Iris pigment epithelial cell (primary cell): ENCODE measurements at regions not wholly inside any gene's neighbourhood (a gene's known extent, or its start where the extent isn't known, plus 50 kb on each side); places are given as distances from the start of the nearest gene placed in this dataset.
"Not testable (repeated sequence)": the region's sequence is repeated elsewhere in the genome, so short reads cannot be mapped to it uniquely, and the experiment has no call there.

ENCODE experiments used
- DNase-seq: peaks from one replicate; pipeline ENCODE4 v3.0.0-alpha.2; 2011; ENCODE audit warnings: low read depth

DNA sequence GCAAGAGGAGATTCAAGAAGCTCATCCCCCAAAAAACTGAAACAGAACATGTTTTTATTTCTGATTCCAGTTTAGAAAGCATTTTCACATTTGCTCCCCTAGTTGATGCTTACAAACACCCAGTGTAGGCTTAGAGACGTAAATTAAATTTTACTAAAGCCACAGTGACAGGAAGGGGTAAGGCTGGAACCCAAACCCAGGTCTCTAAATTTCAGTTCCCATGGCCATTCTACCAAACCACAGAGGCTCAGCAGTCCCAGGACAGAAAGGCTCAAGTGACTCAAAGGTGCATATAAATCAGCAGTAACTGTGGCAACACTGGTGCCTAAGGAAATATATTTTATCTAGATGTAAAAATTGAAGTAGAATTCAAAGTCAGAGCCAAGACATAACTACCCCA, 128.7 kb downstream of the CEP120 start:
- DNase-seq = no peak

DNA sequence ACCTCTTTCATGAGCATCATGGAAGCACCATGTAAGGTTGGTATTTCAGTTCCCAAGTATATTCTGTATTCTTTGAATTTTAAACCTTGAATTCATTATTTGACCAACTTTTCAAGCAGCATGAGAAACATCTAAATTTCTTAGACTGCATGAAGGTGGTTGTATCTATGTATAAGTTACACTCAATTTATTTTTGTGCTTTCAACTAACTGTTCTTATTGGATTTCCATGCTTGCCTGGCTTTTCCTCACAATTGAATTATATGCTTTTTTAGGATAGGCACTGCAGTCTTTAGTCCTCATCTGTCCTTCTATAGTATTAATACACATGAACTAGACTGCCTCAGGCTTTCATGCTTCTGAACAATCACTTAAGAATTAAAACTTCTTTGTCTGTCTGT, 134.0 kb downstream of the CEP120 start:
- DNase-seq = no peak

DNA sequence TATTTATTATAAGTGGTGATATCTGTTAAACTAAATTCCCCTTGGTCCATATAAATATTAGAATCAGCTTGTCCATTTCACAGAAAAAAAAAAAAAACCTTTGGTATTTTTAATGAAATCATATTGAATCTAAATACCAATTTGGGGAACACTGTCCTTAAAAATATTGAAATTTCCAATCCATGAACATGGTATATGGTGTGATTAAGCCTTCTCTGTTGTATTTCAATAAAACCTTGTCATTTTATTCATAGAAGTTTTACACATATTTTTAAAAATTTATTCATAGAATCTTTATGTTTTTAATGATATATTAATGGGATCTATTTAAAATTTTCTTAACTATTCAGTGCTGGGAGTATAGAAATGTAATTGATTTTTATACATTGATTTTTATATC, 135.3 kb downstream of the CEP120 start:
- no peak for DNase-seq

DNA sequence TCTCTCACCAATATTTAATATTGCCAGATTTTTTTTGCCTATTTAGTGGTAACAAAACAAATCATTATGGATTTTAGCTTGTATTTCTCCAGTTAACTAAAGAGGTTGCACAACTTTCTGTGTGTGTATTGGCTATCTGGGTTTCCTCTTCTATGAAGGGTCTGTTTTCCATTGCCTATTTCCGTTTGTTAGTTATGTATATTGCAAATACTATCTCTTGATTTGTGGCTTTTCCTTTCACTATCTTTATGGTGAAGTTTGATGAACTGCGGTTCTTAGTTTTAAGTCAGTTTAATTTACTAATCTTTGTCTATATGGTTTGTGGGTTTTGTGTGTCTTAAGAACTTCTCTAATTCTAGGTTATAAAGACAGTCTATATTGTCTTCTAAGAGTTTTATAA, 136.3 kb downstream of the CEP120 start:
- no peak for DNase-seq

DNA sequence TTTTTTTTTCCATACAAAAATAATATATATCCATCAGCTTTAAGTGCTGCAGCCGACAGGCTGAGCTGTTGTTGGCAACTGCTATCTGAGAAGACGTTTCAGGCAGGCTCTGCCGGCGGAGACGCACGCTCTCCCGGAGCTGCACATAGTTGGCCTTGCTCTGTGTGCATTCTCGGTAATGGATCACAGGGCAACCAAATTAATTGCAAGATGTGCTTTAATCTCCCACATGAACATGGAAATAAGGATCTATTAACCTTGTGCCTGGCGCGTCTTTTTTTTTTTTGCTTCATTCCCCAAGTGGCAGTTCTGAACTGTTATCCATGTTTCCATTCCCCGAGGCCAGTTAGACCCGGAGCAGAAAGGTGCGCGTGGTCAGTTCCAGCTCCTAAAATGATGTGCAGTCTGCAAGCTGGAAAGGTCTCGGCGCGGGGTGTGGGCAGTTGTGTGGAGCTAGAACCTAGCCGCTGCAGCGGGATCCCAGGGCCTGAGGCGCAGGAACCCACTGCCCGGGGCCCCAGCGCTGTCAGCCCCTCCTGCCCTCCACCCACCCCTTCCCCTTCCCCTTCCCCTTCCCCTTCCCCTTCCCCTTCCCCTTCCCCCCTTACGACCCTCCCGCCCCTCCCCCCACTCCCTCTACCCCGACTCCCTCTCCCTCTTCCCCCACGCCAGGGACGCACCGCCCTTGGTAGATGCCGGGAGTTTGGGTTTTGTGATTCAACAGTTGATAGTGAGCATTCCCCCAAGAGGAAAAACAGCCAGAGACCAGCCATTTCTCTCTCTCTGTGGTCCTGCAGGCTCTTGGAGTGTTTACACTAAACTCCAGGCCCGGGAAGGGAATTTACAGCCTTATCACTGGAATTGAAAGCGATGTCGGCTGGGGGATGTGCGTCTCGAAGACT, 137.8 kb downstream of the CEP120 start:
- DNase-seq = peak; percentile 44

DNA sequence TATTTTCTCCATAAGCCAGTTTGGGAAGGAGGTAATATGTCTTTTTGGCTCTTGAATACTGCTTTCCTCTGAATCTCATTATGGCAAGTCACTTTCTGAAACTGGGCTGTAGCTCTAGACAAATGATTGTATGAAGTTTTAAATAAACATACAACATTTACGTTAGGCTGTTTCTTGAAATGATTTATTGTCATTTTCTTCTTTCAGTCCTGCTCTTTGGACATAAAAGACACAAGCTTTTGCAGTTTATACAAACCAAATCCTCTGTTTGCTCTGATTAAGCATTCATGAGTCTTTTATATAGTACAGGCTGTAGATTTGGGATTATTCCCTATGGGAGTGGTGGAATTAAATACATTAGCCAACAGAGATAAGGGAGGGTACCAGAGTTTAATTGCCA, 139.7 kb downstream of the CEP120 start:
- no peak for DNase-seq

DNA sequence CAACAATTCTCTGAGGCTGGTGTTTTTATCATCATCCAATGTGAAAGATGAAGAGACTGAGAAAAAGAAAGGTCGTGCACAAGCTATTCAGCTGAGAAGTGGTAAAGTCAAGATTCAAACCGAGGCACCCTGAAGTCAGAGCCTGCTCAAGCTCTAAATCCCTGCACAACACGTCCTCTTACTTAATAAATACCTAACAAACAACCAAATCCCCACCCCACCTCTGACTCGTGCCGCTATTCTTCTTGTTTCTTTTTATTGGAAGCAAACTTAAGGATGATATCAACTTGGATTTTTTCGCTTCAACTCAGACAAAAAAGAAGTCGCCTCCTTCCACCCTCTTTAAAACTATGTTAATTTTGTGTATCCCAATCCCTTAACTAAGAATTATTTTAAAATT, 140.2 kb downstream of the CEP120 start:
- peak; percentile 5 for DNase-seq

DNA sequence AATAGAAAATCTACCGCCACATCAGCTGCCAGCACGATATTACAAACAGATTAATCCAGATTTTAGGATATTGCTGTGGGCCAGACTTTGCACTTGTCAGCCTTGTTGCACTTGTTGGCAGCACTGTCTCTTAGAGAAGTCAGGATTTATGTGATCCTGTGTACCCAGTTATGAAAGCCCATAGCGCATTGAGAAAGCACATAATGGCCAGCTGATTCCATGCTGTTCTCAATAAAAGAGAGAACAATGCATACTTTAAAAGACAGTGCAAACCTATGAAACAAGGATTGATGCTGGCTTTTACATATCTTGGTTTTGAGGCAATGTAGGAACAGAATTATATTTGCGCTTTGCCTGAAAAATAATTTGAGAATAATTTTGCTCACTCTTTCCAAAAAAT, 140.8 kb downstream of the CEP120 start:
- no peak for DNase-seq

DNA sequence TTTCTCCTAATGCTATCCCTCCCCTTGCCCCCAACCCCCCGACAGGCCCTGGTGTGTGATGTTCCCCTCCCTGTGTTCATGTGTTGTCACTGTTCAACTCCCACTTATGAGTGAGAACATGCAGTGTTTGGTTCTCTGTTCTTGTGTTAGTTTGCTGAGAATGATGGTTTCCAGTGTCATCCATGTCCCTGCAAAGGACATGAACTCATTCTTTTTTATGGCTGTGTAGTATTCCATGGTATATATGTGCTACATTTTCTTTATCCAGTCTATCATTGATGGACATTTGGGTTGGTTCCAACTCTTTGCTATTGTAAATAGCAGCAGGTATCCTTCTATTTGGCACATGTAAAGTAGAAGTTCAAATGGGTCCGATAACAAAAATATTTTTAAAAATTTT, 142.3 kb downstream of the CEP120 start:
- not testable (repeated sequence) for DNase-seq

DNA sequence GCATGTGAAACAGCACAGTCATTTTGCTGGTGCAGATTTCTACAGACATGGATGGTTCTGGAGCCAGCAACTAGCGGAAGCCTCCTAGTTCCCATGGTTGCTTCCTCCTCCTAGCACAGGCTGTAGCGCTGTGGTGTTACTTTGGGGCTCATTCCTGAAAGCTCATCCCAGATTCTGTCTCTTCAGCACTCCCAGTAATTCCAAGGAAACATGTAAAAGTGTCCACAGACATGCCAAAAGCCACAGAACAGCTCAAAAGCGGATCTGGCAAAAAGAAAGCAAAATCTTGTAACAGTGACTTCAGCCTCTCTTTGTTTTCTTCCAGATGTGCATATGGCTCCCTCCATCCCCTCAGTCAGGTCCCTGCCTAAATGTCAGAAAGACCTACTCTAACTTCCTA, 144.1 kb downstream of the CEP120 start:
- DNase-seq = no peak

DNA sequence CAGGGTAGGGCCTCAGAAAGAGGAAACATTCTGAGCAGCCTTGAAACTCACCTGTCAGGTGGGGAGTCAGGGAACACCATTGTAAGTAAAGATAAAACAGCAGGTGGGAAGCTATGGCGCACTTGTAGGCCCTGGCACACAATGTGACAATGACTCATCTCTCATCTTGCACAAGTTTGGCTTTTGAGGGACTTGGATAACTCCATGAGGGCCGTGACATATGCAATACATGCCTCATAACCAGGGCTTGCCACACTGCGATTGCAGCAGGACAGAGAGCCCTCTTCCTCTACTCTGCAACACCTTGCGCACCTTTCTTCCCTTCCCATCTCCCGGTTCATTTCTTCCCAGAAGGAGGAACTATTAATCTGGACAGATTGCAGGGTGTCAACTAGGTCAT, 144.9 kb downstream of the CEP120 start:
- DNase-seq = no peak

DNA sequence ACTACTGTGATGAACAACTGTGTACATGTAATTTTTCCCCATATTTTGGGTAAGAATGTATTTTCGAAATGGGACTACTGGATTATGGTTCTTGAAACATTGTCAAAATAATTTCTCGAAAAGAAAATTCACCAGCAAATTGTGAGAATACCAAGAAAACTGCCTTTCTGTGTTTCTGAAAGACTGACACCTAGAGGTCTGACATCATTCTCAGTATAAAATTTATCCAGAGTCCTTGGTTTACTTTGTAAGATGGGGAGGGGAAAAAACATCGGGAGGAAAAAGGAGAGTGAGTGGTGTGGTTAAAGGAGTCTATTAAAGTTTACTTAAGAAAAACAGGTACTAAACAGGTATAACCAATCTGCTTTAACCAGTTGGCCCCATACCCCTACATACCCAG, 149.2 kb downstream of the CEP120 start:
- DNase-seq = peak; percentile 6

DNA sequence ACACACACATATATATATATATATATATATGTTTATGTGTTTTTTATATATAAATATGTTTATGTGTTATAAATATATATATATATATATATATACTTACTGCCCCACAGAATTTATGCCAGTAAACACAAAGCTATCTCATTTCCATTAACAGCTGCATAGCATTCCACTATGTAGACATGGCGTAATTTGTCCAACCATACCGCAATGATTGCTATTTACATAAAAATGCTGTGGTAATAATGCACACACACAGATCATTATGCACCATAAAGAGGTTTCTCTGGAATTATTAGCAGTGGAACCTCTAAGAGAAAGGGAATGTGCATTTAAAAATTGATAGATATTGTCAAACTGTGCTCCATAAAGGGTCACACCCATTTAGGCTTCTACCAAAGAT, 150.1 kb downstream of the CEP120 start:
- no peak for DNase-seq

DNA sequence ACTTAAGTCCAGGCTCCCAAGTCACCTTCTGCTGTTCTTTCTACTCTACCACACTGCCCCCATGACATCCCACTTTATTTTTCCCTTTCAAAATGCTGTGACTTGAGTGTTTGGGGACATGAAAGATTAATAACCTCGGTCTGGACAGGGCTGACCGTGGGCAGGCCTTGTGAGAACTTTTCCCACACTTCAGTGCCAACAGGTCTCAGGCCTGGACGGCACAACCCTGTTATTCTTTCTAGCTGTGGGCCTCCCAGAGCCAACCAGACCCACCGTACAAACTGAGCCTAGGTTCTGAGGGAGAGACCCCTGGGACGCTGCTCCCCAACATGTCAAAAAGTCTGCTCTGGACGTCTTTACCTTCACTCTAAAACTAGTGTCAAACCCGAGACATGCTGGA, 153.4 kb downstream of the CEP120 start:
- no peak for DNase-seq

DNA sequence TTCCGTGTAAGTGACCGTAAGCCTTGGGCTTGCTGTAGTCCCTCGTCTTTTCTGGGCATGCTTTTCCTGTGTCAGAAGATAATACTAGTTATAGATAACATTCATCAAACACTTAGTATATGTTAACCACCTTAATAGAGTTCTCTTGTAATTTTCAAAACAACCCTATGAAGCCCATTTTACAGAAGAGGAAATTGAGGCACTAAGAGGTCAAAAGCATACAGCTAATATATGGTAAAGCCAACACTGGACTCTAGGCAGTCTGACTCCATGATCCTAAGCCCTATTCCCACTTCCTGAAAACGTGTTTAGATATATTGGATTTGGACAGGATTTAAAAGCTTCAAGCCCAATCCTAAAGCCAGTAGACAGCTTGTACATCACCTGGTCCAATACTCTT, 153.8 kb downstream of the CEP120 start:
- DNase-seq = no peak

DNA sequence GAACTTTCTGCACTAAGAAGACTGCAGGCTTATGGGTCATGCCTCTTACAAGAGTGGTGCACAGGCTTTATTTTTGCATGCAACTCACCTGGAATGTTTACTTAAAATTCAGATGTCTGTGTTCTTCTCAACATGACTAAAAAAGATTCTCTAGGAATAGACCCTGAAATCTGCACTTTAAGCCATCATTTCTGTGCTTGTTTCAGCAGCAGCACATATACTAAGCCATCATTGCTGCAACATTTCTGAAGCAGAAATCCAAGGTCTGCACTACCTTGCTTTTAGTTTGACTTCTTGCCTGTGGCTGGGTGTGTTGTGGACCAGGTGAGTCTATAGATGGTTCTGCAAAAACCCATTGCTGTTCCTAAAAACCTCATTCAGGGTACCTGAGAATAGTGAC, 156.8 kb downstream of the CEP120 start:
- no peak for DNase-seq

DNA sequence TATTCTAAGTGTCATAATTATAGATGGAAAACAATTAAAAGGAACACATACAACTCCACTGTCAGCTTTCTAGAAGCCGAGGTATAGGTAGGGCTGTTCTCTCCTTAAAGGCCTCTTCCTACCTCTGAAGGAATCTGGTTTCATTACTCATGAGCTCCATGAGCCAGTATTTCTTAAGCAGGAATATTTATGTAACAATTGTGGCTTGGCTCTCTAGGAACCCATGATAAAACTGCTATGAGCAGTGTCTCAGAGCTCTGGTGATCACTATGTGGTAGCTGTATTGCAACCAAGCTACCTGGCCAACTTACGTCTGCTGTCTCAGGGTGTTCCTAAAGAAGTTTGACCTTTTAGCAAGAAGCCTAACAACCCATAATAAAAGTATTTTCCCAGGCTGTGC, 157.7 kb downstream of the CEP120 start:
- DNase-seq = peak; percentile 13

DNA sequence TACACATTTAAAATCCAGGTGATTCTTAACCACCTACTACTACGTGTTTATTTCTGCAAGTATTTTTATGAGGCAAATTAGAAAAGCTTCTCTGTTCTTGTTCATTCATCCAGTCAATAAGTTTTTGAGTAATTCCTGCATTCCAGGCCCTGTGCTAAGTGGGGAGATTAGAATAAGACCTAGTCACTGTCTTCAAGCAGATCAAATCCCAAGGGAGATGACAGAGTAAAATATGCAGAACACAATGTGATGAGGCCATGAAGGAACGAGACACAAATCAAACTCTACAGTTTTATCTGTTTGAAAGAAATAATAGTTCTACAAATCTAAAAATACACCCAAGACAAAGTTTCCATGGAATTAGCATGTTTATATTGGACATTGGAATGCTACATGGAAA, 158.8 kb downstream of the CEP120 start:
- no peak for DNase-seq

DNA sequence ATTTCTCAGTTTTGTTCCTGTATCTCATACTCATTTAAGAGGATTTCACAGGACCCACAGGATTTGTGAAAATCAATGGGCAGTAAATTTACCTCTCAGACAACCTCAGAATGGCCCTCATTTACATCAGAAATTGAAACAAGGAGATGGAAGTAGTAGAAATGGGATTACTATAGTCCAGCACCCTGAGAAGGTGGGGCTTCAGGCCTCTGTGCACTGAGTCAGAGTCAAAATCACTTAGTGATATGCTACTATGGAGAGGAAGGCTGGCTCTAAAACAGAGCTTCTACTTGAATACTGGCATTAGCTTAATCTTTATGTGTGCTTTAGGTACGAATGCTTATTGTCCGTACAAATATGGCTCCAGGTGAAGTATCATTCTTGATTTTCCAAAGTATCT, 159.3 kb downstream of the CEP120 start:
- DNase-seq = no peak

DNA sequence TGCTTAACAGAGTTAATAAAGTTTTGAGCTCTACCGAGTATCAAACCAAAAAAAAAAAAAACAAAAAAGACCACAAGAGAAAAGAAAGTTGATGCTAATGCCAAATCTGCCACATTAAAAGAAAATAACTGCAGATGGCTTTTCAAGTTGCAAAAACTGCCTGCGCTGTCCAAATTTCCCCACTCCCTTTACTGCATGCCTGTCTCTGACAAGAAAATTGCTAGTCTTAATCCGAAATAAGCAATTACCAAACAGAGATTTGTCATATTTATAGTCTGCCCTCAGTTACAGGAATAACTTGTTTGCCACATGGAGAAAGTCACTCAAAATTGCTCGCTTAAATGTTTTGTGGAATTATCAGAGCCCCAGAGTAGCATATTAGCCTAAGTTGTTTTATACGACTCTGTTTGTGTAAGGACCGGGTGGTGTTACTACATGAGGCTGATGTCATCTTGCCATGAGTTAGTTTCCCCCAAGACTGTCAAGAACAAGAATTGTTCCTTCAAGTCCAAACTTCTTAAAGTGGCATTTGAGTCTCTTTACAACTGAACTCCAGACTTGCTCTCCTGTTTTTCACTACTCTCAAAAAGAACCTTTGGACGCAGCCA, 160.9 kb downstream of the CEP120 start:
- no peak for DNase-seq

DNA sequence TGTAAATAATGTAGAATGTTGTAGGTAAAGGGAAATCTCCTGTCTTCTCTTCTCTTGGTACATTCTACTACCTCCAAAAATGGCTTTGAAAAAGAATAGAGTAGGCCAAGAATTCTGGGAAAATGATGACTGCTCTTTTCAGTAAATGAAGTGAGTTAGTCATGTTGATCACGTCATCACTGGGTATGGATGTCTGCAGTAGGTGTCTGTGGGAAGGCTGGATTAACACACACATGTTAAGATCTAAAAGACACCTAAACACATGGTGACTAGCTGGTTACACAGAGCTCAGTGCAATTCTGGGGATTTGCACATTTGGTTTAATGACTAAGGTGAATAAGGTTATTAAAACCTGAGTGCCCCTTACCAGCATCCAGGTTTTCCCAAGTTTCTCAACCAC, 161.5 kb downstream of the CEP120 start:
- DNase-seq = no peak

DNA sequence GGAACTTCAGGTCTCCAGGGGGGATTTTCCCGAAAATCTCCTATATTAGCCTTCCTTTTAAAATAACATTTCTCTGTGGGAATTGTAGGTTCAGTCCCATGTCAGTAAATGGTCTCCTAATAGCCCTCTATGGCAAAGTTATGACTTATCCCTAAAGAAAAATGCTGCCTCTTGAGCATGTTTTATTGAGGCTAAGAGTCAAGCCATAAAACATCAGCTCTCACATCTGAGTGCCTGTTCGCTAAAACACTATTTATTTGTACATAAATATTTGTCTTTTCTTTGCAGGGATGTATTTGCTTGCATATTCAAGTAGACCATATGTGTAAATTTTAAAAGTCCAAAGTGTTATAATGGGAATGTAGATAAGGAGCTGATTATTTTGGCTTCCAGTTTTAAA, 160.4 kb downstream of the PRDM6 start:
- no peak for DNase-seq

DNA sequence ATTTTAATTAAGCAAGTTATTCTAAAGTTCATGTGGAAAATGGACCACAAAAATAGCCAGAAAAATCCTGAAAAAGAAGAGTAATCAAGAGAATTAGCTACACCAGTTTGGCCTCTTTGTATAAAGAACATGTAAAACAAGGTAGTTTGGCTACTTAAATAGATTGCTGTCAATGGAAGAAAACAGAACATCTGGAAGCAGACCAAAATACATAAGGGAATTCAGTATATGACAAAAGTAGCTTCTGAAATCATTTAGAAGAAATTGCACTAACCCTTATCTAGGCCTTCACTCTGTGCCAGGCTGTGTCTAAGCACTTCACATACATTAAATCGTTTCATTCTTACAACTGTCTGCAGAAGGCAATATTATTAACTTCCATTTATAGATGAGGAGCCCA, 156.6 kb downstream of the PRDM6 start:
- no peak for DNase-seq

DNA sequence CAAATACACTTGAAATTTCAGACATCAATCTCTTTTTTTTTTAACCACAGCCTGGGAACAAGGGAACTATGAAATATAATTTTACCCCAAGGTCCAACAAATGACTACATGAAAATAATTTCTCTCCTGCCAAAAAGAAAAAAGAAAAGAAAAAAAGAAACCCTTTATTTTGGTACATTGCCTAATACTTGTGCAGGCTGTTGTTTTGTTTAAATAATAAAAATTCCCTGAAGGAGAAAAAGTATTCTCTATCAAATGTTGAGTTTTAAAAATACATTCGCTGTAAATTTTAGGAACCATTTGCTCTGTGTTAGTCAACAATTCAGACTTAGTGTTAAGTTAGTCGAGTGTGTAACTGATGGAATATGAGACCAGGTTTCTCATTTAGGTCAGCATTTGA, 155.4 kb downstream of the PRDM6 start:
- DNase-seq = no peak
